ENCODE measurements at regions not wholly inside any gene's neighbourhood (a gene's known extent, or its start where the extent isn't known, plus 50 kb on each side); places are given as distances from the start of the nearest gene placed in this dataset.

- no peak for DNase-seq
These were observed 56.5 kb downstream of the CT47B1 start for GRCh38 chrX:120819126-120819525.

GRCh38 chrX:120813982-120814381 is 61.7 kb downstream of the CT47B1 start:
- no peak for DNase-seq

GRCh38 chrX:120801426-120801825 is 74.2 kb downstream of the CT47B1 start:
- no peak for DNase-seq

- peak; percentile 7 for DNase-seq
These were observed 78.3 kb downstream of the CT47B1 start for GRCh38 chrX:120797188-120797851.

GRCh38 chrX:120795301-120795700 is 80.4 kb downstream of the CT47B1 start:
- no peak for DNase-seq

GRCh38 chrX:120794525-120794975 is 81.1 kb downstream of the CT47B1 start:
- no peak for DNase-seq

GRCh38 chrX:120793098-120793497 is 82.6 kb downstream of the CT47B1 start:
- DNase-seq = no peak

- peak; percentile 8 for DNase-seq
These were observed 84.5 kb downstream of the CT47B1 start for GRCh38 chrX:120791013-120791643.

- no peak for DNase-seq
These were observed 85.1 kb downstream of the CT47B1 start for GRCh38 chrX:120790552-120790951.

- DNase-seq = peak; percentile 76
These were observed 85.5 kb downstream of the CT47B1 start for GRCh38 chrX:120790118-120790517.

- DNase-seq = no peak
These were observed 94.3 kb downstream of the CT47B1 start for GRCh38 chrX:120781403-120781802.

- no peak for DNase-seq
These were observed 99.7 kb downstream of the CT47B1 start for GRCh38 chrX:120775959-120776358.

GRCh38 chrX:120774606-120775005 is 101.1 kb downstream of the CT47B1 start:
- no peak for DNase-seq

GRCh38 chrX:120773801-120774200 is 101.9 kb downstream of the CT47B1 start:
- no peak for DNase-seq

GRCh38 chrX:120769576-120770341 is 105.9 kb downstream of the CT47B1 start:
- DNase-seq = peak; percentile 22

GRCh38 chrX:120768681-120769080 is 107.0 kb downstream of the CT47B1 start:
- no peak for DNase-seq

GRCh38 chrX:120768254-120768653 is 107.4 kb downstream of the CT47B1 start:
- no peak for DNase-seq

- DNase-seq = no peak
These were observed 112.4 kb downstream of the CT47B1 start for GRCh38 chrX:120763269-120763668.

- no peak for DNase-seq
These were observed 113.9 kb downstream of the CT47B1 start for GRCh38 chrX:120761810-120762209.

GRCh38 chrX:120759685-120760084 is 116.0 kb downstream of the CT47B1 start:
- DNase-seq = no peak

GRCh38 chrX:120755066-120755846 is 120.4 kb downstream of the CT47B1 start:
- DNase-seq = no peak

GRCh38 chrX:120753413-120754251 is 122.0 kb downstream of the CT47B1 start:
- DNase-seq = no peak

All from activated CD4-positive, alpha-beta T cell treated with anti-CD3 and anti-CD28 coated beads, Interleukin-10, Interleukin-2, amounts not matched to agents 100 ng/mL and 50 ng/mL, durations not matched to agents 16 hours and 8 hours (primary cell).